ENCODE measurements at regions not wholly inside any gene's neighbourhood (a gene's known extent, or its start where the extent isn't known, plus 50 kb on each side); places are given as distances from the start of the nearest gene placed in this dataset. TPM values are rescaled to one million over a fixed set of nuclear protein-coding genes. Genes with fewer than 3 reads are reported as not detected.

Small RNAs in the stretch of these regions (microRNA-seq; reads per million reads assigned to microRNA genes)
- not detected for gene MIR8081

Small RNAs in the stretch of these regions (small RNA-seq; reads per million reads assigned to genes)
- gene MIR8081 = 0 reads per million in 2 donors
